Fibroblast of upper back skin (primary cell): ENCODE measurements at regions not wholly inside any gene's neighbourhood (a gene's known extent, or its start where the extent isn't known, plus 50 kb on each side); places are given as distances from the start of the nearest gene placed in this dataset.

Experiments
- DNase-seq: peaks from one replicate; pipeline ENCODE4 v3.0.0-alpha.2; 2013

DNA sequence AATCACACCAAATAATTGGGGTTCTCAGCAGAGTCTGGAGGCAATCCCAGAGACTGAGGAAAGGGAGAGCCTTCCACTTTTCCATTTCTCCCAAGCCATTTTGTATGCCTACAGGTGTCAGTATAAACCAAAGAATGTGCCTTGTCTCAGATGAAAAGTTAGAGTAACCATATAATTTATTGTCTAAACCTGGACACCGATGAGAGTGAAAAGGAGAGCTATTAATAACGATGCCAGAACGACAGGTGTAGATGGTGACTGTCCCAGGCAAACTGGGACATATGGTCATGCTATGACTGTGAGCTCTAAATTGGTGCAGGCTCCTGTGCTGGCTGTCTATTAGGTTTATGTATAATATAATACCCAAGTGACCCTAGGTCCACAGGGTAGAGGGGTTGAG is 219.6 kb downstream of the ARHGAP12 start:
- peak; percentile 28 for DNase-seq

DNA sequence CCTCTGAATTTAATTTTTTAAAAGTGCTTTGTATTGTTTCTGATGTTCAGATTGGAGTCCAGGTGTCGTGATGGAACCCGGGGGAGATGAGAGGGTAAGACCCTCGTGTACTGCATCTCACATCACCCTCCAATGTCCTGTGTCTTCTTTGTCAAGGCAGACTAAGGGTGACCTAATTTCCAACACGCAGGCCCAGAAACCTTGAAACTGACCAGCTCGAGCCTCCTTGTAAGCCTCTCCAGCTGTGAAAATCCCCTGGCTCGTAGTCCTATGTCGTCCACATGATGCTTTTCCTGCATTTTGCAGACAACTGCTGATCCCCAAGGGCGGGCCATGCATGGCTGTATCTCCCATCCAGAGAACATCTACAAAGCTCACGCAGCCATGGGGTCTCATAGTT is 220.2 kb downstream of the ARHGAP12 start:
- DNase-seq, result no peak

DNA sequence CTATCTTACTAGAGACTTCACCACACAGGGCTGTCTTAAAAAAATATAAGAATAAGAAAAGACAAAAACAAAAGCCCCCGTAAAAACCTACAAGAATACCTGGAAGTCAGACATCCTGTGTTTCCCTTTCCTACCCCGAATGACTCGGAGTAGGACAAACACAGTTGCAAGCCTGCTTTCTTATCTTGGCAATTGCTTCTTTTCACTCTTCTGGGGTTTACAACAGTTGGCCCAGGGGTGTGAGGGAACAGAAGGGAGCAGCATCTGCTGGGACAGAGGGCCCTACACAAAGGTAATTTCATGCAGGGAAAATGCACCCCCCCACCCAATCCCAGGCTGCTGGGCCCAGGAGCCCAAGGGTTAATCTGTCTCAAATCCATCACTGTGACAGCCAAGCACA is 220.6 kb downstream of the ARHGAP12 start:
- DNase-seq, result no peak

DNA sequence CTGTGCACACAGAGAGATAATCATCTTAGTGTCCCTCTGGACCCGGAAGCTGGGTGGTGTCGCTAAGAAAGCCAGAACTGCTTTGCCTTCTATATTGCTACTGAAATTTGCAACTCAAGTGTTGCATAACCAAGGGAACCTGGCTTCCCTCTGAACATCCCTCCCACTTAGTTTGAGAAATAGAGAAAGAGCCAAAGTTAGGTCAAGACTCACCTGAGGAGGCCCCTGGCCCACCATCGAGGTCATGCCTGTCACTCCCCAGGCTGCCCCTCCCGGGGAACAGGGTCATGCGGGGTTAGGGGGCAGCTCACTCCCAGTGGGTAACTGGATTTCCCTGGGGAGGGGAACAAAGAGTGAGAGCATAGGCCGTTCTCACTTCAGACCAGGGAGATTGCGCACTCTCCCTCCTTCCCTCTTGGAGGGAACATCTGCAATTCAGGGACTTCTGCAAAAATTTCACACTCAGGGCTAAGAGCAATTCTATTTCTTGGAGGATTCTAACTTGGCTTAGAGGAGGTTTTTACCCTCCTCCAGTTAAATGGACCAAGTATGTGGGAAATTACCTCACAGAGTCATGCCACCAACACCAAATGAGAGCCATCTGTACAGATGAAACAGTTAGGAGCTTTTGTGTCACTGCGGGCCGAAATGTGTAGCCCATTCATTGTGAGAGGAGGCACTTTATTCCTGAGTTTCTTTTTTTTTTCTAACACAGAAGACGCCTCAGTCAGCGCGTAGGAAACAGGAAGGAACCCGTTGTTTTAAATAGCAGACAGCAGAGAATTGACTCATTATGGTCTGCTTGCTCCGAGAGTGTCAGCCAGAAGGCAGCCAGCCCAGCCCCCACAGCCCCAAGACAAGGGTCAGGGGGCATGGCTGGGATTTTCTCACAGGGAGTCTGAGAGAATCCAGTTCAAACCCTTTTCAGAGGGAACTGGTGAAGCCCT is 221.3 kb downstream of the ARHGAP12 start:
- peak; percentile 86 for DNase-seq

DNA sequence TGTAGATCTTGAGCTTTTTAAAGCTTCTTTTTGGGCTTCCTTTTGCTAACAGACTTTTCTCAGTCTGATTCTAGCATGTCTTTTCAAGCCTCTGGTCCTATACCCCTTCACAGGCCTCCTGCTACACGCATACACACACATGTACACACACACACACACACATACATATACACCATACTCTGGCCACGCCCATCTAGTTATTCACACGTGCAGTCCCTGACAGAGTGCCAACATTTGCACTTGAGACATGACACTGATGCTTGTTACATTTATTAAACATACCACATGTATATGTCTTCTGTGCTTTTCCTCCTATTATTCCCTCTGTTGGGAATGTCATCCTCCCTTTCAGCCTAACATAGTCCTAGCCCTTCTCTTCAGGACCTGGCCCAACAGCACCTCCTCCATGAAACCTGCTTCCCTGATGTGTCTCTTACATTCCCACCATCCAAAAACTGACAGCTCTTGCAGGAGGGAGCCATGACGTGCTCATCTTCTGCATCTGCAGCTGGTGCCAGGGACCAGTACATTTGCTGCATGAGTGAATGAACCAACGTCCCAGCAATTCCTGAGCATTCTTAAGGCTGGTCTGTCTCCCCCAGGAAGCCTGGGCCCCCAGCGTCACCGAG is 222.1 kb downstream of the ARHGAP12 start:
- DNase-seq, result no peak

DNA sequence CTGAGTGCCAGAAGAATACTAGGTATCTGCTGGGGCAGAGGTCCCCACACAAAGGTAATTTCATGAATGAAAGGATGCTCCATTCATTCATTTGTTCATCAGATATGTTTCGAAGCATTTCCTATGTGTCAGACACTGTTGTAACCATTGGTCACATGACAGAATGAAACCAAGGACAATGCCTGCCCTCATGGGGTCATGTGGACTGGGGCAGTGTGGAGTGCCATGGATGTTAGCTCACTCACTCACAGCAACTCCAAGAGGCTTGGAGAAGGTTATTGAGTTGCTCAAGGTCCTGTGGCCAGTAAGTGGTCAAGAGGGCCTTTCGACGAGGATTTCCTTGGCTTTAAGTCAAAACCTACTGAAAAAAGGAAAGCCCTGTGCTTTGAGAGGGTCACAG is 223.5 kb downstream of the ARHGAP12 start:
- no peak for DNase-seq

DNA sequence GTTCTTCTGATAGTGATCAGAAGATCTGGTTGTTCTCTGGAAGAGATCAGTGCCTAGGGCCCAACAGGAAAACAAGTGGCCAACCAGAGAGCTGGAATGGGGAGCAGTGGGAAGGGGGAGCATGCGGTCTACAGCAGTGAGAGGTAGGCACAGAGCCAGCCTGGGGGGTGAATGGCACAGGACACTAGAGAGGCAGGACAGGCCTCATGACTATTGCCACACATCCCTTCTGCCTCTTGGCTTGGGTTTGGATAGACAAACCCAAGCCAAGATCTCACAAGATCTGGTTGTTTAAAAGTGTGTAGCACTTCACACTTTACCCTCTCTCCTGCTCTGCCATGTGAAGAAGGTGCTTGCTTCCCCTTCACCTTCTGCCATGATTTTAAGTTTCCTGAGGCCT is 224.4 kb downstream of the ARHGAP12 start:
- no peak for DNase-seq

DNA sequence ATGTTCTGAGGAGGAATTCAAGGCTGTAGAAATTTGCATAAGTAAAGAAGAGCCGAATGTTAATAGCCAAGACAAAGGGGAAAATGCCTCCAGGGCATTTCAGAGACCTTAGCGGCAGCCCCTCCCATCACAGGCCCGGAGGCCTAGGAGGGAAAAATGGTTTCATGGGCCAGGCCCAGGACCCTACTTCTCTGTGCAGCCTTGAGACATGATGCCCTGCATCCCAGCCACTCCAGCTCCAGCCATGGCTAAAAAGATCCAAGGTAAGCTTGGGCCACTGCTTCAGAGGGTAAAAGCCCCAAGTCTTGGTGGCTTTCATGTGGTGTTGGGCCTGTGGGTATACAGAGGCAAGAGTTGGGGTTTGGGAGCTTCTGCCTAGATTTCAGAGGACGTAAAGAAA is 225.7 kb downstream of the ARHGAP12 start:
- no peak for DNase-seq

DNA sequence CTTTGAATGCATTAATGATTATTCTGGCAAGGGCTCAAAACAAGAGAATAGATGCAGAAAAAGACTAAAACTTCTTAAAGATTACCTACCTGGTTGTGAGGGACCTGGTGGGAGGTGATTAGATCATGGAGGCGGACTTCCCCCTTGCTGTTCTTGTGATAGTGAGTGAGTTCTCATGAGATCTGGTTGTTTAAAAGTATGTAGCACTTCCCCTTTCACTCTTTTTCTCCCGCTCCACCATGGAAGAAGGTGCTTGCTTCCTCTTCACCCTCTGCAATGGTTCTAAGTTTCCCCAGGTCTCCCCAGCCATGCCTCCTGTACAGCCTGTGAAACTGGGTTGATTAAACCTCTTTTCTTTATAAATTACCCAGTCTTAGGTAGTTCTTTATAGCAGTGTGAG is 226.6 kb downstream of the ARHGAP12 start:
- no peak for DNase-seq

DNA sequence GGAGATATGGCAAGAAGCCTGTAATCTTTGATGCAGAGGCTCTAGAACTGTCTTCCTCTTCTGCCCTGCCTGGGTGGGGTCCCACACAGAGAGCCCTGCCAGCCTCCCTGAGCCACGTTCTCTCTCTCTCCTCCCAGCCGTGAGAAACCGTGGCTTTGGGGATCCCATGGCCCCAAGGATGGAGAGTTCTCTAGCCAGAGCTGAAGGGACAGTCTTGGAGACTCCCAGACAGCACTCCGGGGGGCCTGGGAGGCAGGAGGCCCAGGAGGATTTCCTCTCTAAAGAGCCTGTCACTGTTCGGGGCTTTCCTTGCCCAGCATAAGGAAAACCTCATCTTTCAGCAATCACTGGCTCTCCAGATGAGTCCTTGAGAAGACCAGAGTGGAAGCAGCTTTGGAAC is 227.1 kb downstream of the ARHGAP12 start:
- DNase-seq, result no peak

DNA sequence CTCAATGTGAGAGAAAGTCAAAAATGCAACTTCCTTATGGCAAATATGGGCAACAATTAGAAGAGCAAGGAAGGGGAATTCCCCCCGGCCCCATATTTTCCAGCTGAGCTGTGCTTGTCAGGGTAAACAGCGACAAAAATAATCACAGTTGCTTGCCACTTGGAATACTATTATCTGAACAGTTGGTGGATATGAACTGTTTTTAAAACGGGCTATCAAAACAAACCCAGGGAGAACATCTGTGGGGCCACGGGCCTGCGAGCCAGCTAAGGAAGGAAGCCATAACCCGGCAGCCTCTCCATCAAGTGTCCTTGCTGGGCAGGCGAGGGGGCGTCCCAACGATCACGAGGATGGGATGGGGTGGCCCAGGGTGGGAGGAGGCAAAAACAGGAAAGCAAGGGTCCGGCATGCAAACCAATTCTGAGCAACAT is 228.4 kb downstream of the ARHGAP12 start:
- no peak for DNase-seq

DNA sequence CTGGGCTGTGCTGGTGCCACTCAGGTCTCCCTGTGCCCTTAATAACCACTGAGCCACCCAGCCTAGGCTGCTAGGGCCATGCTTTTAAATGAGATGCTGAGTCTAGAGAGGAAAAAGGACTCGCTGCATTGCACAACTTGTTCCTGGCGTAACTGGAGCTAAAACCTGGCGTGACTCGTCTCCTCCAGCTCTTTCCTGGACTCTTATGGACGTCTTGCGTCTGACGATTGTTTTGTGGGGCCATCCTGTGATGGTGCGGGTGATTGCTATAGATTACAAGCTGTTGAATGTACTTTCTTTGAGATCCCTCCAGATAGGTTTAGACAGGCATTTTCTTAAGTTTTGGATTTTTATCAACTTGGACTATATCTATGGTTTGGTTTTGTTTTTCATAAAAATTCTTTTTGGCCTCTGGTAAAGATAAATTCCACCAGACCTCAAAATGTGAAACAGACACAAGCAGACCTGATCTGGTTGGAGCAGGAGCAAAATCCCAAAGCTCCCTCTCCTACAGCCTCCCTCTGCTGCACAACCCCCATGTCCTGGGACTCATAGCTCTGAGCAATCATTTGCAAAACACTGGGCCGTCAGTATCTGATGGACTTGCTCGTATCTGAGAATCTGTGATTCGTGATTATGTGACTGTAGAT is 230.3 kb downstream of the ARHGAP12 start:
- DNase-seq, result peak; percentile 95

DNA sequence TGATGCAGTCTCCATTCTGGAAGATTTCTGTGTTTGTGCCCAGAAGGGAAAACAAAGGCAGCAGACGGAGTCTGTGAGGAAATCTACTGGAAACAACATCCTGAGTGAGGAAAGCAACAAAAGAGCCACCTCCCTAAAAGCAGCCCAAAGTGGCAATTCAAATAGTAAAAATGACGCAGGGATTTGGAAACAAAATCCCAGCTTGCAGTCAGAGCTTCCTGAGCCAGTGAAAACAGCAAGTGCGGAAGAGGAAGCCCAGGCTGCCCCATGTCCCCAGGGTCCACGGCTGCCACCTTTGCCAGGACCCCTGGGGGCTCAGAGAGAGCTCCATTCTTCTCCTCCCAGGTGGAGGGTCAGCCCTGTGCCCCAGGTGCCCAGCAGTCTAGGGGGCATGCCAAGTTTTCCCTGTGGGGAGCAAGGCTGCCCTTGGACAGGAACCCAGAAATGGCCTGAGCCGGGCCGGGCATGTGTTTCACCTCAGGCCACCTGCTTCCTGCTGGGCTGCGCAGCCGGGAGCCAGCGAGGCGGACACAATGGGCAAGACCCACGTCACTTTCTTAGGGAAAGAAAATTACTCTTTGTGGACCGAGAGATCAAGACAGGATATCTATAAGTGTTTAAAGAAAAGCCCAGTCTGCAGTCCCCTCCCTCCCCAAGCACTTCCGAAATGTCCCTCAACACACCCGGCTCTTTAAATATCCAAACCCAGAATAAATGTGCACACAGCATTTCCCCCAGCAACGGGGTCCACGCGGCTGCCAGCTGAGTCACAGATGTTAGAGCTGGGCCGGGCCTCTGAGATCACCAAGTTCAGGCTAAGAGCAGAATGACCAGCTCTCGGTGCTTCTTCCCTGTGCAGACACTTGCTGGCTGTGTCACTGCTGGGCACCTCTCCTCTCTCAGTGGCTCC is 231.1 kb downstream of the ARHGAP12 start:
- peak; percentile 80 for DNase-seq

DNA sequence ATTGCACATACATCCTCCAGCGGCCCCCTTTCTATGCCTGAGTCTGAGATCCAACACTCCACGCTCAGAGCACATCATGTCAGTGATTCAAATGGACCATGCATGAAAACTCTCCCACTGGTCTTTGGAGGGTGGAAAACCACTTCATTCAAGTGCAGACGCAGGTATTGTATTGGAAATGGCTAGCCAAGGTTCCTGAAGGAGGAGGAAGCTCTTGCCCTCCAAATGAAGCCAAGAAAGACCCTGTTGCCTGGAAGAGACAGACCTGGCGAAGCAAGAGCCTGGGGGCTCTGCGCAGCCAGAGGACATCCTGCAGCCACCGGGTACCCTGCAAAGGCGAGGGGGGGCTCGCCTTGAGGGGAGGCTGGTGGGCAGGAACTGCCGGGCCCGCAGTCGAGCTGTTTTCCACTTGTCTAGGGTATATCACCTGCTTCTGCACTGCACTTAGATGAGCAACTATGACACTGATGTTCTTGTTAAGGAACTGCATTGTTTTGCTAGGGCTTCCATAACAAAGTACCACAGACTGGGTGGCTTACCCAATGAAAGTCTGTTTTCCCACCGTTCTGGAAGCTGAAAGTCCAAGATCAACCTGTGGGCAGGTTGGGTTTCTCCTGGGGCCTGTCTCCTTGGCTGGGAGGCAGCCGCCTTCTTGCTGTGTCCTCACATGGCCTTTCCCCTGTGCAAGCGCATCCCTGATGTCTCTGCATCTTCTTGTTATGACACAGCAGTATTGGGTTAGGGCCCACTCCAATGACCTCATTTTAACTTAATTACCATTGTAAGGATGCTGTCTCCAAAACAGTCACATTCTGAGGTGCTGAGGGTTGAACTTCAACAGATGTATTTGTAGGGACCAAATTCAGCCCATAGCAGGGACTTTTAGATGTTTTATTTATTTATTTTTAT is 233.4 kb downstream of the ARHGAP12 start:
- DNase-seq, result peak; percentile 55

DNA sequence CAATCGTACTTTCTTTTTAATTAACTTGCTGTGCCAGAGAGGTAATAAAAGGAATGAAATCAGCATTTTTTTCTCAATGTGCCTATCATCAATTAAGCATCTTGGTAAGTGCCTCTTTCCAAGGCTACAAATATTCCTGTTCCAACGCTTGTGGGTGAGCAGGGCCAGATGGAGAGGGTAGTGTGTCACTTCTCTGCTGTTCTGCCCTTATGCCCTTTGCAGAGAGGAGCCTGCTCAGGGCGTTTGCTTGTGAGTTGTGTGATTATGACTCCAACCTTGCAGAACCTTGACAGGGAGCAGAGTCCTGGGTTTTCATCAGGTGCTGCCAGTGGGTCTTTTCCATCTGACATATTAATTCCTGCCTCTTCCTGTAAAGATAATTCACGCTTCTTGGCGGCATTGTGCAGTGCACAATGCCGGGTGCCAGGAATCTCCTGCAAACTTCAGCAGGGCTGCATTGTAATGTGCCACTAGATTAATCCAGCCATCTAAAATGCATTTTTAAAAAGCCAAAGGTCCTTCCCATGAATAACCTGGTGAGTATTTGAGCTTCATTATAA is 234.4 kb downstream of the ARHGAP12 start:
- no peak for DNase-seq

DNA sequence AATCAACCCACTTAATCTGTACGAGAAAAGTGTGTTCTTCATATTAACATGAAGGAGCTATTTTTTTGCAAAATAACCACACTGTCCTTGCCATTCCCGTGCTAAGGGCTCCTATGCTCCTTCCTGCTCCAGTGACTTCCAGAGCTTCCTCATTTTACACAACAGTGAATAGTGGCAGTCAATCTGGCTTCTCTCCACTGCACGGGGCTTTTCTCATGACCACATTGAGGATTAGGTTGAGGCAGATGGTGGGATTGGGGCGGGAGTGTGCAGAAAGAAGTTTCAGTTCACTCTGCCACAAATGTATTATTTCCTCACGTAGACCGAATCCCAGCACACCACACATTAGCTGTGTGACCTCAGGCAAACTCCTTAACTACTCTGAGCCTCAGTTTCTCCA is 235.1 kb downstream of the ARHGAP12 start:
- no peak for DNase-seq

DNA sequence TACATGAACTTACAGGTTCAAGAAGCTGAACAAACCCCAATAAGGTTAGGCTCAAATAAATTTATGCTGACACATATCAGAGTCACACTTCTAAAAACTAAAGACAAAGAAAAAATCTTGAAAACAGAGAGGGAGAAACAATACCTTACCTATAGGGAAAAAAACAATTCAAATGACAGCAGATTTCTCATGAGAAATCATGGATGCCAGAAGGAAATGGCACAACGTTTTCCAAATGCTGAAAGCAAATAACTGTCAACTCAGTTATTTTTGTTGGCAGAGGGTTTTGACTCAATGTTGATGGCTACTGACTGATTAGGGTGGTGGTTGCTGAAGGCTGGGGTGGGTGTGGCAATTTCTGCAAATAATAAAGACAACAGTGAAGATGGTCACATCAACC is 239.4 kb downstream of the ARHGAP12 start:
- no peak for DNase-seq

DNA sequence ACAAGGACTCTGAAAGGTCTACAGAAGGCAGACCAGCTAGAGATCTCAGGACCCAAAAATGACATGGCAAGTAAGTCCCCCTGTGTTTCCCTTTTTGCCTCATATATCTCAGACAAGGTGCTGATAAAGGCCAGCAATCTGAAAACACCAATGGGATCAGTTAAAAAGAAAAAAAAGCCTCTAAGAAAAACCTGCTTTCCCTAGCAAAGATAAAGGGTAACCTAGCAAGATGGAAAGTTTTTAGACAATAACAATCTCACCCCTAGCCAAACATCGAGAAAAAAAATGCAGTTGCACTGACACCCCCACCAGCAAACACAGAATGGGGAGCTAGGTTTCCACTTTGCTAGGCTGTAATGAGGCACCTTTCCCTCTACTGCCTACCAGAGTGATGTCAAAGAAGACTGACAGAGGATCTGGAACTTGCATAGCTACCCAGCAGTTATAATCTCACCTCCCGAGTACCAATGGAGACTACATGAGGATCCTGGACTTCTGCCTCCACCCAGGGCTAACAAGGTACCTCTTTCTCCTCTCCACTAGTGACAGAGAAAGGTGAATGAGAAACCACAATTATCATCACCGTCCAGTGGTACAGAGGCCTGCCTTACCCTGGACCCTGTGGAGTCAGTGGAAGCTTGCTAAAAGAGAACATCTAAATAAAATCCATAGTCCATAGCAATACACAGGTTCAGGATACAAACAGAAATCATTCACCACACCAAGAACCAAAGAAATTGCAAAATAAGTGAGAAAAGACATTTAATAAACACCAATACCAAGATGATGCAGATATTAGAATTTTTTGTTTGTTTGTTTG is 240.8 kb downstream of the ARHGAP12 start:
- no peak for DNase-seq

DNA sequence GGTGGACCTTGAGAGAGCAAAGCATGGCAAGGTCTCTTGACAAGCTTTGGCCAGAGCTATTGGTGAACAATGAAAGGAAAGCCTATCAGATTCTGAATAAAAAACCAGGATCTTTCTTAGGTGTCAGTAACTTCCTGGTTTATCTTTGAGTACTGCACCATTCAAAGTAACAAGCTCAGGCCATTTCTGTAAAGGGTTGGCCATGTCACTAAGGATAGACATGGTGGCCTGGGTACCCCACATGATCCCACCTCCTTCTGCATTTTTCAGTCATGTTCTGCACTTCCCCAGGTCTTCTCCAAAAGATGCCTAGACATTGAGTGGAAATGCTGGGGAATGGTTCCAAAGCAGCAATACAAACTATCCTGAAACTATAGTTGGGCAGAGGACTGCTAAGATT is 242.0 kb downstream of the ARHGAP12 start:
- no peak for DNase-seq

DNA sequence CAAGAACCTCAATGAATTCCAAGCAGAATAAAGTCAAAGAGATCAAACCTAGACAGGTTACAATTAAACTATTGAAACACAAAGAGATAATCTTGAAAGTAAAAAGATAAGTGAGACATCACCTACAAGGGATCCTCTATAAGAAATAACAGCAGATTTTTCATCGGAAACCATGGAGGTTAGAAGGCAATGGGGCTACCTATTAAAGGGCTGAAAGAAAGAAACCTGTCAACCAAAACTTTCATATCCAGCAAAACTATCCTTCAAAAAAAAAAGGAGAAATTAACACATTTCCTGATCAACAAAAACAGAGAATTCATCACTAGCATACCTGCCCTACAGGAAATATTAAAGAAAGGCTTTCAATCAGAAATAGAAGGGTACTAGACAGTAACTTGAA is 244.9 kb downstream of the ARHGAP12 start:
- no peak for DNase-seq
